HG03175 (cell line): ENCODE measurements at regions not wholly inside any gene's neighbourhood (a gene's known extent, or its start where the extent isn't known, plus 50 kb on each side); places are given as distances from the start of the nearest gene placed in this dataset.
"Not testable (repeated sequence)": the region's sequence is repeated elsewhere in the genome, so short reads cannot be mapped to it uniquely, and the experiment has no call there.

ENCODE experiments used
- ATAC-seq: cut with Tn5 transposase; IDR thresholded peaks from one replicate; pipeline ENCODE4 v1.9.1; 2021; ENCODE audit warnings: mild to moderate bottlenecking, moderate library complexity; ENCODE audit not compliant: unreplicated experiment

DNA sequence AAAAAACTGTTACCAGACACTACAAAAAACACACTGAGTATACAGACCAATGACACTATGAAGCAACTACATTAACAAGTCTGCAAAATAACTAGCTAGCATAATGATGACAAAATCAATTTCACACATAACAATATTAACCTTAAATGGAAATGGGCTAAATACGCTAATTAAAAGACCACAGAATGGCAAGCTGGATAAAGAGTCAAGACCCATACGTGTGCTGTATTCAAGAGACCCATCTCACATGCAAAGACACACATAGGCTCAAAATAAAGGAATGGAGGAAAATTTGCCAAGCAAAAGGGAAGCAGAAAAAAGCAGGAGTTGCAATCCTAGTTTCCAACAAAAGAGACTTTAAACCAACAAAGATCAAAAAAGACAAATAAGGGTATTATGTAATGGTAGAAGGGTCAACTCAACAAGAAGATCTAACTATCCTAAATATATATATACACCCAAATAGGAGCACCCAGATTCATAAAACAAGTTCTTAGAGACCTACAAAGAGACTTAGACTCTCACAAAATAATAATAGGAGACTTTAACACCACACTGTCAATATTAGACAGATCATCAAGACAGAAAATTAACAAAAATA, 158.6 kb downstream of the ALDH8A1 start:
- ATAC-seq: not testable (repeated sequence)

- no peak for ATAC-seq
Observed at GRCh38 chr6:134787261-134787877, 162.5 kb downstream of the ALDH8A1 start.

DNA sequence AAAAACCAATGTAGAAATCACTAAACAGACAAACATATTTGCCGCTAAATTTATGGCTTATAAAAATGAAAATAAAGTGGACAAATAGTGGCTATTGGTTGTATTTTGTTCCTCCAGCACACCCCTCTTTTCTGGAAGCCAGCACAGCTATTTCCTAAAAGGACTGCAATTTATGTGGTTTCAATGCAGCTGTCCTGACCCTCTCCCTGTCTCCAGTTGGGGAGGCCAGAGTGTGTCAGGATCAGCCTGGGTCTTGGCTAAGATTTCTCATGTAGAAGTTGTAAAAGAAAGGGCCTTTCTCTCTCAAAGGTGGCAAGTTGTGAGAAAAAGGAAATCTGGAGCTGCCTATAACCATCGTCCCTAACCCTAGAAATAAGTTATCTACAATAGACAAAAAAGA, 165.6 kb downstream of the ALDH8A1 start:
- no peak for ATAC-seq

DNA sequence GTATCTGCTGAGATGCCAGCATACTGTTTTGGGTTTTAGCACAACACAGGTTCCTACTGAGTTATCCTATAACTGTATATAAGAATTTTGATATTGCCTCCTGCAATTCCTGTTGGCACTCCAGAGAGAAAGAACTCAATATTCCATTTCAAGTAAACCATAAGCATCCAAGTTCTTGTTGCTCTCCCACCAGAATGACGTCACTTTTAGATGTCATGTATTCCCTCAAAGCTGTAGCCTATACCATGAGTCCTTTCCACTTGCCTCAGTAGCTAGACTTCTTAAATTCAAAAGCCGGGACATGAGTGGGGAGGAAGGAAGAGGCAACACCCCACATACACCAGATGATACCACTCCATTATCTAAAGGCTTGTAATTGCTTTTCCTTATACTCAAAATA, 171.5 kb downstream of the ALDH8A1 start:
- no peak for ATAC-seq

DNA sequence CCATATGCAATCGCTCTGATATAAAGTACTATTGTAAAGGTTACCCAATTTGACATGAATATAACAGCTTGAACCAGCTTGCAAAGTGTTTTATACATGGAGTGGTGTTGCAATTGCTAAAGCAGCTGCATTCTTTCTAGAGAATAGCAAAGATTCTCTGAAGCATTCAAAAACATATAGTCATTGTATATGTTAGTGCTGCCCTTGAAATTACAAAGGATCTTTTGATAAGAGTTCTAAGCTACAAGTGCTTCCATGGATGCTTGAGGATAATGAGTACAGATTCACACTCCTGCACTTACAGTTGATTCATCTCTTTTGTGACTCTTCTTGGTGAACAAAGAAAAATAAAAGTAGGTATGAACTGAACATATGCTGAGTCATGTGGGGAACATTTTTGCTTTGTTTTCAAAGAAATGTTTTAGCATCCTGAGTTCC, 175.7 kb downstream of the ALDH8A1 start:
- no peak for ATAC-seq

- no peak for ATAC-seq
Observed at GRCh38 chr6:134772671-134773360, 177.1 kb downstream of the ALDH8A1 start.

DNA sequence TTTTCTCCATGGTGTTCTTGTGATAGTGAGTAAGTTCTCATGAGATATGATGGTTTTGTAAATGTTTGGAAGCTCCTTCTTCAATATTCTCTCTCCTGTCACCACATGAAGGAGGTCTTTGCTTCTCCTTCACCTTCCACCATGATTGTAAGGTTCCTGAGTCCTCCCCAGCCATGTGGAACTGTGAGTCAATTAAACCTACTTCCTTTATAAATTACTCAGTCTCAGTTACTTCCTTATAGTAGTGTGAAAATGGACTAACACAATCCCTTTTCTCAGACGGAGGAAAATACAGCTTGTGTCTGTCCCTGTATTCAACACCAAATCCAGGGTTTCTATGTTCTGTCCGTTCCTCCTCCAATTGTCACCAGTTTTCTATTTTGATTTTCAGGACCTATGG, 181.0 kb downstream of the ALDH8A1 start:
- ATAC-seq: no peak

- ATAC-seq: no peak
Observed at GRCh38 chr6:134766497-134766896, 183.4 kb downstream of the ALDH8A1 start.

- ATAC-seq: no peak
Observed at GRCh38 chr6:134764741-134765140, 185.2 kb downstream of the ALDH8A1 start.

DNA sequence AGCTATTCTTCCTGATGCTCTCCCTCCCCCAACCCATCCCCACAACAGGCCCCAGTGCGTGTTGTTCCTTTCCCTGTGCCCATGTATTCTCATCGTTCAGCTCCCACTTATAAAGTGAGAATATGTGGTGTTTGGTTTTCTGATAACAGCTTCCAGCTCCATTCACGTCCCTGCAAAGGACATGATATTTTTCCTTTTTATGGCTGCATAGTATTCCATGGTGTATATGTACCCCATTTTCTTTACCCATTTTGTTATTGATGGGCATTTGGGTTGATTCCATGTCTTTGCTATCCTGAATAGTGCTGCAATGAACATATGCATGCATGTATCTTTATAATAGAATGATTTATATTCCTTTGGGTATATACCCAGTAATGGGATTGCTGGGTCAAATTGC, 186.3 kb downstream of the ALDH8A1 start:
- not testable (repeated sequence) for ATAC-seq

- no peak for ATAC-seq
Observed at GRCh38 chr6:134758621-134759020, 191.3 kb downstream of the ALDH8A1 start.

DNA sequence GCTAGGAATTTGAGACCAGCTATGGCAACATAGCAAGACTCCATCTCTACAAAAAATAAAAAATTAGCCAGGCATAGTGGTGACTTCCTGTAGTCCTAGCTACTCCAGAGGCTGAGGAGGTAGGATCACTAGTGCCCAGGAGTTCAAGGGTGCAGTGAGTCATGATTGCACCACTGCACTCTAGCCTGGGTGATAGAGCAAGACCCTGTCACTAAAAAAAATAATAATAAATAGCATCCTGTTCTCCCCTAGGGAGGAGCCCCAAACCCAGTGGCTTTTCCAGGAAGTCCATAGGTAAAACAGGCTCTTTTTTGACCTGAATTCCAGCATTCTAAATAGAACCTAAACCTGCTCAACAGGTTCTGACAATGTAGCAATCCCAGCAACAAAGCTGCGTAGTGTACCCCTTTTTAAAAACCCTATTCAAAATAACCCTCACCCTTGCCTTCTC, 192.0 kb downstream of the ALDH8A1 start:
- ATAC-seq: no peak

GRCh38 chr6:134756374-134757025, 193.4 kb downstream of the ALDH8A1 start:
- ATAC-seq: no peak

- ATAC-seq: no peak
Observed at GRCh38 chr6:134754013-134754690, 195.7 kb downstream of the ALDH8A1 start.

- ATAC-seq: no peak
Observed at GRCh38 chr6:134753001-134753400, 196.9 kb downstream of the ALDH8A1 start.

- no peak for ATAC-seq
Observed at GRCh38 chr6:134752445-134752844, 197.5 kb downstream of the ALDH8A1 start.

- ATAC-seq: no peak
Observed at GRCh38 chr6:134750669-134751068, 199.2 kb downstream of the ALDH8A1 start.

DNA sequence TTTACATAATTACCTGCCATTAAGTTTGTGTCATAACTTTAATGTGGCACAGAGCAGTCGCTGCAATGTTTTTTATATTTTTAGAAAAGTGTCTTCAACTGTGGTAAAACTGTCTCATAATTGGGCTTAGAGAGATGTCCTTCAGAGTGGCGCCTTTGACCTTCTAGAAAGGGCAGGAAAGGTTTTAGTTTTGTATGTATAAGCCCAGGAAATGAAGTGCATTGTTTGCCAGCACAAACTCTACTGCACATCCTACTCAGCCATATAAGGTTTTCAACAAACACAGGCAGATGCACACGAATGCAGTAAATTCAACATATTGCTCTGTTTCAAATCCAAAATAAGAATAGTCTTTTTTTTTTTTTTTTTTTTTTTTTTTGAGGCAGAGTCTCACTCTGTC, 201.4 kb downstream of the ALDH8A1 start:
- ATAC-seq: no peak

- ATAC-seq: not testable (repeated sequence)
Observed at GRCh38 chr6:134747197-134747596, 202.7 kb downstream of the ALDH8A1 start.

- ATAC-seq: no peak
Observed at GRCh38 chr6:134746140-134746539, 203.8 kb downstream of the ALDH8A1 start.

GRCh38 chr6:134745192-134745591, 204.7 kb downstream of the ALDH8A1 start:
- not testable (repeated sequence) for ATAC-seq
